Endothelial cell of umbilical vein (primary cell): ENCODE measurements at regions not wholly inside any gene's neighbourhood (a gene's known extent, or its start where the extent isn't known, plus 50 kb on each side); places are given as distances from the start of the nearest gene placed in this dataset.

Experiments
- BruUV-seq: library from RNA; stranded (reverse); fragments of 400-500 nt; replicated peaks from 2 replicates; lab custom pipeline; 2021; lab: Mats Ljungman, UMichigan
- CTCF ChIA-PET: fragments of 300-600, 350-600 bp; sonication (Branson Sonifier 250); formaldehyde crosslinking; loops from one replicate; lab custom pipeline; 2021; ENCODE audit warnings: antibody characterized with exemption, inconsistent platforms; lab: Charles Lee
- POLR2A ChIA-PET: fragments of 300-600, 350-600 bp; sonication (Branson Sonifier 250); formaldehyde crosslinking; loops from one replicate; lab custom pipeline; 2021; ENCODE audit warnings: antibody characterized with exemption, inconsistent platforms; lab: Charles Lee
- DNase-seq: peaks from one replicate; pipeline ENCODE4 v3.0.0-alpha.2; 2011; ENCODE audit warnings: low read depth, low spot score
- FAIRE-seq: peaks from 2 replicates; lab custom pipeline; 2011; peaks lifted over from hg19 to GRCh38; lab: Jason Lieb, UNC
- H2AFZ ChIP-seq: 2 replicates; pipeline ENCODE4 v1.6.0; 2012; ENCODE audit warnings: low read depth, low read length, control low read depth, inconsistent platforms
- H3K27ac ChIP-seq: 2 replicates; pipeline ENCODE4 v1.5.1; 2011; ENCODE audit warnings: low read depth, mild to moderate bottlenecking, control low read depth, low read length, moderate library complexity; ENCODE audit not compliant: insufficient read depth
- H3K27me3 ChIP-seq, 2 experiments: 2 replicates each; pipeline versions ENCODE4 v1.6.0 to v1.6.1; 2011; ENCODE audit warnings: low read length in 2 of 2, mixed read lengths in 1 of 2; ENCODE audit not compliant: control insufficient read depth in 2 of 2, insufficient read depth in 2 of 2
- H3K36me3 ChIP-seq, 2 experiments: 2 replicates in 1 of 2; 3 replicates in 1 of 2; pipeline ENCODE4 v1.5.1; 2011; ENCODE audit warnings: low read length in 2 of 2, mild to moderate bottlenecking in 1 of 2, moderate library complexity in 1 of 2; ENCODE audit not compliant: control insufficient read depth in 2 of 2, insufficient read depth in 2 of 2; ENCODE audit errors: extremely low read depth in 1 of 2
- H3K4me1 ChIP-seq: 3 replicates; pipeline ENCODE4 v1.5.1; 2011; ENCODE audit warnings: mild to moderate bottlenecking, low read length; ENCODE audit not compliant: control insufficient read depth, insufficient read depth; ENCODE audit errors: extremely low read depth
- H3K4me2 ChIP-seq: 2 replicates; pipeline ENCODE4 v1.6.1; 2011; ENCODE audit warnings: low read length, control low read depth, mixed read lengths; ENCODE audit not compliant: insufficient read depth
- H3K4me3 ChIP-seq, 3 experiments: fragments of 200-600 bp in 1 of 3; sonication (generic), shearing (Covaris generic) in 1 of 3; replicated peaks in 1 of 3; 2 replicates each; pipeline ENCODE4 v1.5.1; 2011 to 2016; ENCODE audit warnings: control low read depth in 3 of 3, low read length in 3 of 3, mild to moderate bottlenecking in 2 of 3, inconsistent platforms in 1 of 3, low read depth in 1 of 3, moderate library complexity in 1 of 3; ENCODE audit not compliant: insufficient read depth in 1 of 3
- H3K79me2 ChIP-seq: 2 replicates; pipeline ENCODE4 v1.6.0; 2012; ENCODE audit warnings: low read length, inconsistent platforms; ENCODE audit not compliant: control insufficient read depth, insufficient read depth
- H3K9ac ChIP-seq: replicated peaks from 2 replicates; pipeline ENCODE3; 2011; ENCODE audit warnings: low read length, control low read depth; ENCODE audit not compliant: insufficient read depth; ENCODE audit errors: extremely low read depth
- H3K9me1 ChIP-seq: replicated peaks from 3 replicates; pipeline ENCODE4 v1.6.0; 2011; ENCODE audit warnings: mild to moderate bottlenecking, low read length; ENCODE audit not compliant: control insufficient read depth, insufficient read depth; ENCODE audit errors: extremely low read depth
- H3K9me3 ChIP-seq: replicated peaks from 2 replicates; pipeline ENCODE4 v1.5.1; 2012; ENCODE audit warnings: low read length, inconsistent platforms; ENCODE audit not compliant: control insufficient read depth, insufficient read depth
- H4K20me1 ChIP-seq: replicated peaks from 2 replicates; pipeline ENCODE3; 2011; ENCODE audit warnings: mild to moderate bottlenecking, low read length; ENCODE audit not compliant: control insufficient read depth, insufficient read depth; ENCODE audit errors: extremely low read depth
- EZH2 ChIP-seq: IDR thresholded peaks from 2 replicates; pipeline ENCODE4 v1.6.1; 2012; ENCODE audit warnings: borderline replicate concordance, low read depth, mild to moderate bottlenecking, moderate library complexity, low read length, inconsistent platforms; ENCODE audit not compliant: severe bottlenecking
- FOS ChIP-seq: IDR thresholded peaks from 2 replicates; pipeline ENCODE4 v1.6.1; 2011; ENCODE audit warnings: mild to moderate bottlenecking, low read length, moderate library complexity, borderline replicate concordance; ENCODE audit not compliant: insufficient read depth
- GATA2 ChIP-seq: IDR thresholded peaks from 2 replicates; pipeline ENCODE4 v1.7.0; 2011; ENCODE audit warnings: low read depth, mild to moderate bottlenecking, moderate library complexity, mixed read lengths, low read length; ENCODE audit not compliant: insufficient read length, insufficient read depth
- JUN ChIP-seq: IDR thresholded peaks from 2 replicates; pipeline ENCODE4 v1.6.1; 2011; ENCODE audit warnings: borderline replicate concordance, low read depth; ENCODE audit not compliant: insufficient read length, insufficient read depth
- MYC ChIP-seq: IDR thresholded peaks from one replicate; pipeline ENCODE4 v1.6.1; 2011; ENCODE audit warnings: mild to moderate bottlenecking, low read depth, low read length
- POLR2A ChIP-seq: IDR thresholded peaks from 2 replicates; pipeline ENCODE4 v1.6.1; 2012; ENCODE audit warnings: low read depth, mild to moderate bottlenecking, control low read depth, low read length
- POLR2AphosphoS5 ChIP-seq: IDR thresholded peaks from 2 replicates; pipeline ENCODE4 v1.6.1; 2012; ENCODE audit warnings: low read depth, mild to moderate bottlenecking, control low read depth, low read length, moderate library complexity; ENCODE audit not compliant: insufficient read depth
- dilution Hi-C: fragments of 300-500 bp; cut with MboI; formaldehyde crosslinking; loops from one replicate; pipeline ENCODE4 v1.15.0; 2019; ENCODE audit warnings: low sequenced_read_pairs; ENCODE audit not compliant: extremely low pct_ligation_motif_present
- intact Hi-C: fragments of 100-400 bp; cut with micrococcal nuclease; formaldehyde crosslinking; loops from one replicate; pipeline ENCODE4 v1.10.0; 2022
- TF ChIP-seq, protein P1 (sequence below): IDR thresholded peaks from 2 replicates; pipeline ENCODE4 v1.6.1; 2011; ENCODE audit not compliant: insufficient read depth, insufficient read length
- TF ChIP-seq, protein P2 (sequence below), 2 donors: IDR thresholded peaks; 1 replicate in 1 of 2; 2 replicates in 1 of 2; pipeline ENCODE4 v1.5.1; 2011; ENCODE audit warnings: low read length in 2 of 2, mild to moderate bottlenecking in 2 of 2, moderate library complexity in 2 of 2, control low read depth in 1 of 2, inconsistent platforms in 1 of 2, low read depth in 1 of 2; ENCODE audit not compliant: insufficient read depth in 1 of 2; ENCODE audit errors: extremely low read depth in 1 of 2

GRCh38 chr2:106599540-106599939, 112.4 kb downstream of the CD8B2 start:
- Histone ChIP-seq H3K27ac (no peak overlapping the region), H3K9me3 (no peaks in the 10 kb centered on the region), H3K9me1 (no peaks in the 10 kb centered on the region), H3K4me2 (no peak overlapping the region), H2AFZ (no peak overlapping the region), H3K4me1 (no peaks in the 10 kb centered on the region), H3K9ac (no peak overlapping the region), H3K79me2 (no peaks in the 10 kb centered on the region), H4K20me1 (no peaks in the 10 kb centered on the region), H3K27me3 (no peaks in the 10 kb centered on the region), H3K36me3 (no peaks in the 10 kb centered on the region), H3K4me3 (no peak overlapping the region)
- no TSS peak for BruUV-seq
- POLR2A ChIA-PET, result no interaction called here
- FAIRE-seq, result no peak
- CTCF ChIA-PET, result no interaction called here
- no peak for DNase-seq
- dilution Hi-C loops (no loop called here), intact Hi-C loops (no loop called here)
- TF ChIP-seq EZH2 (no peak), MYC (no peak), POLR2A (no peak), JUN (no peak), POLR2AphosphoS5 (no peak), GATA2 (no peak), FOS (no peak)
- TF ChIP-seq, protein P1, sequence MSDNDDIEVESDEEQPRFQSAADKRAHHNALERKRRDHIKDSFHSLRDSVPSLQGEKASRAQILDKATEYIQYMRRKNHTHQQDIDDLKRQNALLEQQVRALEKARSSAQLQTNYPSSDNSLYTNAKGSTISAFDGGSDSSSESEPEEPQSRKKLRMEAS, result no peak
- TF ChIP-seq, protein P2, sequence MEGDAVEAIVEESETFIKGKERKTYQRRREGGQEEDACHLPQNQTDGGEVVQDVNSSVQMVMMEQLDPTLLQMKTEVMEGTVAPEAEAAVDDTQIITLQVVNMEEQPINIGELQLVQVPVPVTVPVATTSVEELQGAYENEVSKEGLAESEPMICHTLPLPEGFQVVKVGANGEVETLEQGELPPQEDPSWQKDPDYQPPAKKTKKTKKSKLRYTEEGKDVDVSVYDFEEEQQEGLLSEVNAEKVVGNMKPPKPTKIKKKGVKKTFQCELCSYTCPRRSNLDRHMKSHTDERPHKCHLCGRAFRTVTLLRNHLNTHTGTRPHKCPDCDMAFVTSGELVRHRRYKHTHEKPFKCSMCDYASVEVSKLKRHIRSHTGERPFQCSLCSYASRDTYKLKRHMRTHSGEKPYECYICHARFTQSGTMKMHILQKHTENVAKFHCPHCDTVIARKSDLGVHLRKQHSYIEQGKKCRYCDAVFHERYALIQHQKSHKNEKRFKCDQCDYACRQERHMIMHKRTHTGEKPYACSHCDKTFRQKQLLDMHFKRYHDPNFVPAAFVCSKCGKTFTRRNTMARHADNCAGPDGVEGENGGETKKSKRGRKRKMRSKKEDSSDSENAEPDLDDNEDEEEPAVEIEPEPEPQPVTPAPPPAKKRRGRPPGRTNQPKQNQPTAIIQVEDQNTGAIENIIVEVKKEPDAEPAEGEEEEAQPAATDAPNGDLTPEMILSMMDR (IDR thresholded peaks at IDR 0.05; ENCODE audit: extremely low read depth in 1 of 2, insufficient read depth in 1 of 2, low read depth in 1 of 2, low read length in 2 of 2), result no peak
